SH-SY5Y (cell line): ENCODE measurements at regions not wholly inside any gene's neighbourhood (a gene's known extent, or its start where the extent isn't known, plus 50 kb on each side); places are given as distances from the start of the nearest gene placed in this dataset.

Source experiments
- GATA2 ChIP-seq: IDR thresholded peaks from 2 replicates; pipeline ENCODE4 v1.6.1; 2011; ENCODE audit warnings: mild to moderate bottlenecking, low read depth, low read length
- GATA3 ChIP-seq: IDR thresholded peaks from 2 replicates; pipeline ENCODE4 v1.6.1; 2011; ENCODE audit warnings: low read depth, mild to moderate bottlenecking, low read length, moderate library complexity

DNA sequence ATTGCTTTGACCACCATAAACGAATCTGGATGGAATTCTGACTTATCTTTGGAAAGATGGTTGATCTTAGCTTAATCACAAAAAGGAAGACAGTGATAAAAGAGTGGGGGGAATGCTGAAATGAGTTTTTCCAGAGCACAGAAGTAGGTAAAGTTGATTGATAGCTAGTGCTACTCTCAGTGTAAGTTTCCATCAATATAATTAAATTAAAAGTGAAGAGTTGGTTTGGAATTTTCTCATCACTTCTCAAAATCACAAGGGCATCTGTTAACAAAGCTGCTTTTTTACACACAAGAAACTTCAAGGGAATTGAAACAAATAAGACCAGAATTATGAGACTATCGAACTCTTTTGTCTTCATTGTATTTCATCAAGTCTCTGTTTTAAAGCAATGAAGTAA, 1217.3 kb downstream of the REEP3 start:
- TF ChIP-seq GATA3 (no peak), GATA2 (no peak)
